ENCODE measurements at regions not wholly inside any gene's neighbourhood (a gene's known extent, or its start where the extent isn't known, plus 50 kb on each side); places are given as distances from the start of the nearest gene placed in this dataset.

- no peak for TF ChIP-seq CTCF (IDR thresholded peaks at IDR 0.05; ENCODE audit: low read depth, low read length)
- no peak overlapping the region for H3K27ac ChIP-seq
- H3K4me1 ChIP-seq (ENCODE audit: low read depth): no peaks in the 10 kb centered on the region
- no peak overlapping the region for H3K4me3 ChIP-seq
- no peaks in the 10 kb centered on the region for H3K27me3 ChIP-seq
- DNase-seq (ENCODE audit: low read depth in 1 of 2, low spot score in 1 of 2): no peak
- H3K36me3 ChIP-seq: no peaks in the 10 kb centered on the region
- no peaks in the 10 kb centered on the region for H3K9me3 ChIP-seq (ENCODE audit: low read depth)
Observed at GRCh38 chr13:62919491-62919890, 1503.8 kb upstream of the PCDH20 start.

GRCh38 chr13:62910541-62911060, 1495.0 kb upstream of the PCDH20 start:
- Histone ChIP-seq H3K27ac (no peak overlapping the region), H3K9me3 (ENCODE audit: low read depth) (no peaks in the 10 kb centered on the region), H3K27me3 (no peaks in the 10 kb centered on the region), H3K36me3 (no peaks in the 10 kb centered on the region), H3K4me1 (ENCODE audit: low read depth) (no peaks in the 10 kb centered on the region), H3K4me3 (no peak overlapping the region)
- DNase-seq (ENCODE audit: low read depth in 1 of 2, low spot score in 1 of 2): no peak
- TF ChIP-seq CTCF (IDR thresholded peaks at IDR 0.05; ENCODE audit: low read depth, low read length): no peak

- no peak overlapping the region for H3K4me3 ChIP-seq
- no peak overlapping the region for H3K27ac ChIP-seq
- no peaks in the 10 kb centered on the region for H3K27me3 ChIP-seq
- H3K4me1 ChIP-seq (ENCODE audit: low read depth): no peaks in the 10 kb centered on the region
- TF ChIP-seq CTCF (IDR thresholded peaks at IDR 0.05; ENCODE audit: low read depth, low read length): no peak
- no peak for DNase-seq (ENCODE audit: low read depth in 1 of 2, low spot score in 1 of 2)
- no peaks in the 10 kb centered on the region for H3K36me3 ChIP-seq
- H3K9me3 ChIP-seq (ENCODE audit: low read depth): no peaks in the 10 kb centered on the region
Observed at GRCh38 chr13:62908321-62908720, 1492.7 kb upstream of the PCDH20 start.

- Histone ChIP-seq H3K4me3 (no peak overlapping the region), H3K27me3 (no peaks in the 10 kb centered on the region), H3K36me3 (no peaks in the 10 kb centered on the region), H3K4me1 (ENCODE audit: low read depth) (no peaks in the 10 kb centered on the region), H3K9me3 (ENCODE audit: low read depth) (no peaks in the 10 kb centered on the region), H3K27ac (no peak overlapping the region)
- no peak for TF ChIP-seq CTCF (IDR thresholded peaks at IDR 0.05; ENCODE audit: low read depth, low read length)
- no peak for DNase-seq (ENCODE audit: low read depth in 1 of 2, low spot score in 1 of 2)
Observed at GRCh38 chr13:62906896-62907295, 1491.2 kb upstream of the PCDH20 start.

GRCh38 chr13:62906469-62906868, 1490.8 kb upstream of the PCDH20 start:
- H3K9me3 ChIP-seq (ENCODE audit: low read depth): no peaks in the 10 kb centered on the region
- H3K27ac ChIP-seq: no peak overlapping the region
- TF ChIP-seq CTCF (IDR thresholded peaks at IDR 0.05; ENCODE audit: low read depth, low read length): no peak
- no peaks in the 10 kb centered on the region for H3K27me3 ChIP-seq
- no peak overlapping the region for H3K4me3 ChIP-seq
- no peaks in the 10 kb centered on the region for H3K4me1 ChIP-seq (ENCODE audit: low read depth)
- H3K36me3 ChIP-seq: no peaks in the 10 kb centered on the region
- no peak for DNase-seq (ENCODE audit: low read depth in 1 of 2, low spot score in 1 of 2)

- H3K27me3 ChIP-seq: no peaks in the 10 kb centered on the region
- H3K4me1 ChIP-seq (ENCODE audit: low read depth): no peaks in the 10 kb centered on the region
- H3K9me3 ChIP-seq (ENCODE audit: low read depth): no peaks in the 10 kb centered on the region
- TF ChIP-seq CTCF (IDR thresholded peaks at IDR 0.05; ENCODE audit: low read depth, low read length): no peak
- no peaks in the 10 kb centered on the region for H3K36me3 ChIP-seq
- H3K27ac ChIP-seq: no peak overlapping the region
- H3K4me3 ChIP-seq: no peak overlapping the region
- no peak for DNase-seq (ENCODE audit: low read depth in 1 of 2, low spot score in 1 of 2)
Observed at GRCh38 chr13:62887046-62887445, 1471.4 kb upstream of the PCDH20 start.
